Skeletal muscle satellite cell (primary cell): ENCODE measurements at regions not wholly inside any gene's neighbourhood (a gene's known extent, or its start where the extent isn't known, plus 50 kb on each side); places are given as distances from the start of the nearest gene placed in this dataset.

Experiments
- H3K27me3 ChIP-seq: 2 replicates; pipeline ENCODE4 v1.7.0; 2013; ENCODE audit warnings: low read length; ENCODE audit not compliant: control insufficient read depth, insufficient read depth
- H3K36me3 ChIP-seq: 2 replicates; pipeline ENCODE4 v1.7.0; 2013; ENCODE audit warnings: mild to moderate bottlenecking, control low read depth, low read length; ENCODE audit not compliant: insufficient read depth
- H3K4me1 ChIP-seq: 2 replicates; pipeline ENCODE4 v1.7.0; 2013; ENCODE audit warnings: low read length; ENCODE audit not compliant: control insufficient read depth, insufficient read depth
- H3K4me2 ChIP-seq: 2 replicates; pipeline ENCODE4 v1.7.0; 2013; ENCODE audit warnings: mild to moderate bottlenecking, low read length
- H3K4me3 ChIP-seq: 2 replicates; pipeline ENCODE4 v1.7.0; 2013; ENCODE audit warnings: low read length
- H3K9ac ChIP-seq: 2 replicates; pipeline ENCODE4 v1.7.0; 2013; ENCODE audit warnings: mild to moderate bottlenecking, low read depth, low read length, moderate library complexity
- H3K9me3 ChIP-seq: replicated peaks from 2 replicates; pipeline ENCODE4 v1.7.0; 2013; ENCODE audit warnings: mild to moderate bottlenecking, control low read depth, low read length

DNA sequence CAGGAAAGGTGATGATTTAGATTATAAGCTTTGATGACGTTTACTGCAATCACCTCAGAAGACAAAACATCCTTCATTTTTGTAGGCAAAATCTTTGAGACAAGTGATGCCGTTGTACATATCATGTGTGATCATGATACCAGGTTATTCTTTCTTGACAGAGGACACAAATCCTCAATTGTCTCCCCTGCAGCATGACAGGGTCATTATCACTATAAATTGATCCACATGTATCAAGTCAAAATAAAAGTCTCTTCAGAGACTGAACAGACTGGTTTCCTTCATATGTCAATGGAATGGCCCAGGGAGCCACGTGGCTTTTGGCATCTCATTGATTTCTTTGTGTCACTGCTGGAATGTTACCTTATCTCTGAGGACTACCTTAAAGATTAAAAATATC, 995.7 kb downstream of the FLRT2 start:
- H3K9ac ChIP-seq = no peak overlapping the region
- H3K4me3 ChIP-seq = no peak overlapping the region
- H3K27me3 ChIP-seq = no peaks in the 10 kb centered on the region
- no peaks in the 10 kb centered on the region for H3K36me3 ChIP-seq
- H3K4me1 ChIP-seq = no peaks in the 10 kb centered on the region
- H3K4me2 ChIP-seq = no peak overlapping the region
- no peaks in the 10 kb centered on the region for H3K9me3 ChIP-seq

DNA sequence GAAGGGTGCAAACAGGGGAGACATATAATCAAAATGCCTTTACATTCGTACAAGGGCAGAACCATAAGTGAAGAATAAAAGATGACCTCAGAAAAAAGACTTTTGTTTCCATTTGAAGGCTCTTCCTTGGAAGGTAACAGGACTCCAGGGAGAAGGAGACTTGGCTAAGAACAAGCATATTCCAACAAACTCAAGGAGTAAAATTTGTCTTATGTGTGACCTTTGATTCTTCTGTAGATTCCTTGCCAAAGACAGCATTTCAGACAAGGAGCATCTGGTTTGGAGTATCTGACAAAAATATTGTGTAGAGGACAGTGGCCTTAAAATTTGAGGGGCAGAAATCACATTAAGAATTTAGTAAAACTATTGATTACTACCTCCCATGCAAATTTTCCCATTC, 991.9 kb downstream of the FLRT2 start:
- H3K4me2 ChIP-seq = no peak overlapping the region
- no peaks in the 10 kb centered on the region for H3K4me1 ChIP-seq
- H3K36me3 ChIP-seq = no peaks in the 10 kb centered on the region
- H3K9me3 ChIP-seq = no peaks in the 10 kb centered on the region
- H3K27me3 ChIP-seq = no peaks in the 10 kb centered on the region
- H3K9ac ChIP-seq = no peak overlapping the region
- H3K4me3 ChIP-seq = no peak overlapping the region

- no peak overlapping the region for H3K9ac ChIP-seq
- H3K27me3 ChIP-seq = no peaks in the 10 kb centered on the region
- no peak overlapping the region for H3K4me3 ChIP-seq
- no peaks in the 10 kb centered on the region for H3K36me3 ChIP-seq
- H3K4me2 ChIP-seq = no peak overlapping the region
- H3K4me1 ChIP-seq = no peaks in the 10 kb centered on the region
- no peaks in the 10 kb centered on the region for H3K9me3 ChIP-seq
These were observed 991.2 kb downstream of the FLRT2 start for GRCh38 chr14:86521031-86521730.

DNA sequence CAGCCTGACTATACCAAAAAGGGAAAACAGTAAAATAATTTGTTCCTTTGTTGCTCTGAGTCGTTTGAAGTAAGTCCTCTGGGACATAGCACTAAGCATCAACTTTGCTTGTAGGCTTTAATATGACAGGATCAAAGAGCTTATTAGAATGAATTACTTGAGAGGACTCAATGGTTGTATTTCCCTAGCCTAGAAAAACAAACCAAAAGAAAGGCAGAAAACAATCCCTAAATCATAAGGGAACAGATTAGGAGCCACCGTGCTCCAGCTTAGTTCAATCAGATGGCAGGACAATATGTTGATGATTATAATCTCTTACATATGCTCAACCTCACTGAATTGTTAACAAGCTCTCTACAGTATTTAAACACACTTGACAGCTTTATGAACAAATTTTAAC, 988.4 kb downstream of the FLRT2 start:
- peaks cover 3% of the 10 kb centered on the region for H3K9me3 ChIP-seq
- H3K9ac ChIP-seq = no peak overlapping the region
- H3K27me3 ChIP-seq = no peaks in the 10 kb centered on the region

GRCh38 chr14:86515195-86515594, 985.3 kb downstream of the FLRT2 start:
- H3K4me3 ChIP-seq = no peak overlapping the region
- no peaks in the 10 kb centered on the region for H3K27me3 ChIP-seq
- H3K36me3 ChIP-seq = no peaks in the 10 kb centered on the region

More for the DNA sequence above, 988.4 kb downstream of the FLRT2 start:
- Histone ChIP-seq H3K4me3 (no peak overlapping the region), H3K36me3 (no peaks in the 10 kb centered on the region), H3K4me1 (no peaks in the 10 kb centered on the region), H3K4me2 (no peak overlapping the region)

GRCh38 chr14:86513564-86513963, 983.6 kb downstream of the FLRT2 start:
- no peak overlapping the region for H3K4me2 ChIP-seq
- no peaks in the 10 kb centered on the region for H3K4me1 ChIP-seq
- H3K9me3 ChIP-seq = peaks cover 3% of the 10 kb centered on the region
- H3K36me3 ChIP-seq = no peaks in the 10 kb centered on the region
- H3K4me3 ChIP-seq = no peak overlapping the region
- no peaks in the 10 kb centered on the region for H3K27me3 ChIP-seq
- H3K9ac ChIP-seq = no peak overlapping the region

More at GRCh38 chr14:86515195-86515594, 985.3 kb downstream of the FLRT2 start:
- Histone ChIP-seq H3K4me1 (no peaks in the 10 kb centered on the region), H3K9ac (no peak overlapping the region), H3K9me3 (peaks cover 3% of the 10 kb centered on the region), H3K4me2 (no peak overlapping the region)

GRCh38 chr14:86513056-86513455, 983.1 kb downstream of the FLRT2 start:
- Histone ChIP-seq H3K27me3 (no peaks in the 10 kb centered on the region), H3K4me1 (no peaks in the 10 kb centered on the region), H3K4me3 (no peak overlapping the region), H3K36me3 (no peaks in the 10 kb centered on the region), H3K4me2 (no peak overlapping the region), H3K9ac (no peak overlapping the region), H3K9me3 (peaks cover 3% of the 10 kb centered on the region)

DNA sequence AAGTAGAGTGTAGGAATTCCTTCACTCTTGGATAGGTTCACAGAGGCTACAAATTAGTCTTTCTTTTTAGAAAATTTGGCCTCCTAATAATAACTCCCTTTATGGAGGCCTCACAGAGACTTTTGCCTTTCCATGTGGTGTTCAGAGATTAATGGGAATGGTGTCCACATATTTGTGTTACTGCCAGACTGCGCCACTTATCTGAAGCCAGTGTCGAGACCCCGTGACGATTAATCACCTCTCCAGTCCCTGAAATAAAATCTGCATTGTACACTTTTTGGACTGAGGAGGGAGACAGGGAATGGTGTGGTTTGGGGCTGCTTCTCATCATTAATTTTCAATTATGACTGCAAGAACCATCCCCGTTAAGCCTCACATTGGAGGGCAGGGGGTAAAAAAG, 980.5 kb downstream of the FLRT2 start:
- no peak overlapping the region for H3K4me2 ChIP-seq
- H3K4me3 ChIP-seq = no peak overlapping the region
- no peaks in the 10 kb centered on the region for H3K36me3 ChIP-seq
- H3K4me1 ChIP-seq = no peaks in the 10 kb centered on the region
- no peaks in the 10 kb centered on the region for H3K27me3 ChIP-seq
- no peak overlapping the region for H3K9ac ChIP-seq
- H3K9me3 ChIP-seq = peaks cover 3% of the 10 kb centered on the region

GRCh38 chr14:86505808-86506207, 975.9 kb downstream of the FLRT2 start:
- no peak overlapping the region for H3K9ac ChIP-seq
- no peaks in the 10 kb centered on the region for H3K36me3 ChIP-seq
- H3K27me3 ChIP-seq = no peaks in the 10 kb centered on the region
- H3K9me3 ChIP-seq = no peaks in the 10 kb centered on the region
- no peaks in the 10 kb centered on the region for H3K4me1 ChIP-seq
- H3K4me3 ChIP-seq = no peak overlapping the region
- H3K4me2 ChIP-seq = no peak overlapping the region

- H3K27me3 ChIP-seq = no peaks in the 10 kb centered on the region
- H3K9ac ChIP-seq = no peak overlapping the region
- no peaks in the 10 kb centered on the region for H3K36me3 ChIP-seq
- no peak overlapping the region for H3K4me2 ChIP-seq
- no peaks in the 10 kb centered on the region for H3K9me3 ChIP-seq
- no peak overlapping the region for H3K4me3 ChIP-seq
- no peaks in the 10 kb centered on the region for H3K4me1 ChIP-seq
These were observed 971.7 kb downstream of the FLRT2 start for GRCh38 chr14:86501611-86502010.

- H3K9ac ChIP-seq = no peak overlapping the region
- no peaks in the 10 kb centered on the region for H3K9me3 ChIP-seq
- H3K4me1 ChIP-seq = no peaks in the 10 kb centered on the region
- H3K4me2 ChIP-seq = no peak overlapping the region
- no peaks in the 10 kb centered on the region for H3K36me3 ChIP-seq
- no peaks in the 10 kb centered on the region for H3K27me3 ChIP-seq
- H3K4me3 ChIP-seq = no peak overlapping the region
These were observed 961.8 kb downstream of the FLRT2 start for GRCh38 chr14:86491743-86492142.

- Histone ChIP-seq H3K36me3 (no peaks in the 10 kb centered on the region), H3K4me1 (no peaks in the 10 kb centered on the region), H3K9me3 (peaks cover 3% of the 10 kb centered on the region), H3K4me2 (no peak overlapping the region), H3K9ac (no peak overlapping the region), H3K4me3 (no peak overlapping the region), H3K27me3 (no peaks in the 10 kb centered on the region)
These were observed 951.2 kb downstream of the FLRT2 start for GRCh38 chr14:86481104-86481503.
